ENCODE measurements at regions not wholly inside any gene's neighbourhood (a gene's known extent, or its start where the extent isn't known, plus 50 kb on each side); places are given as distances from the start of the nearest gene placed in this dataset.

- TF ChIP-seq CTCF (IDR thresholded peaks at IDR 0.05), result no peak
- TF ChIP-seq POLR2AphosphoS5 (IDR thresholded peaks at IDR 0.05; ENCODE audit: low read depth, low read length), result no peak
- no peak for TF ChIP-seq MAX (IDR thresholded peaks at IDR 0.05; ENCODE audit: low read depth)
- no peak for TF ChIP-seq RAD21 (IDR thresholded peaks at IDR 0.05; ENCODE audit: low read length)
- TF ChIP-seq EP300 (IDR thresholded peaks at IDR 0.05; ENCODE audit: borderline replicate concordance in 1 of 2, low read depth in 1 of 2, low read length in 1 of 2), result no peak
- no peak for TF ChIP-seq TCF12 (IDR thresholded peaks at IDR 0.05)
- no peak for TF ChIP-seq EZH2phosphoT487 (IDR thresholded peaks at IDR 0.05; ENCODE audit: borderline replicate concordance, low read depth)
Observed at GRCh38 chr1:117682372-117682771, 76.5 kb downstream of the TENT5C start.

Measured in SK-N-SH (cell line).